Stimulated activated CD4-positive, alpha-beta T cell treated with anti-CD3 and anti-CD28 coated beads, Interleukin-4, amount 100 ng/mL, for 48 hours (primary cell): ENCODE measurements at regions not wholly inside any gene's neighbourhood (a gene's known extent, or its start where the extent isn't known, plus 50 kb on each side); places are given as distances from the start of the nearest gene placed in this dataset.

ENCODE experiments used
- DNase-seq, 2 donors: peaks; one replicate each; pipeline ENCODE4 v3.0.0-alpha.2; 2020; ENCODE audit warnings: low read depth in 2 of 2

DNA sequence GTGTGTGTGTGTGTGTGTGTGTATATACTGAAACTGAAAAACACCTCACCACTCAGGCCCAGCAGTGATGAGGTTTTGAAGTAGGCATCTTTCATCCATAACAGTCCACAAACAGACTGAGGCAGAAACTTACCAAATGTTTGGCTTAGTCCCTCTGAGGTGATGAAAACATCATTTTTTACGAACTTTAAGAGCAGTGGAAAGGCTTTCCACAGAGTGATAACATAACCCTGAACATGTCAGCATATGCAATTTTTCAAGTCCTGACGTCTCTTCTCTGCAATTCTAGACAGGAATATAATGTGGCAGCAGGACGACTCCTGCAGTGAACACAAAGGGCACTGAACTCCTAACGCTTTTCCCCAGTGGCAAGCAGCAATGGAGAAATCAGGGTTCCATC, 247.0 kb upstream of the THBS1 start:
- no peak for DNase-seq

DNA sequence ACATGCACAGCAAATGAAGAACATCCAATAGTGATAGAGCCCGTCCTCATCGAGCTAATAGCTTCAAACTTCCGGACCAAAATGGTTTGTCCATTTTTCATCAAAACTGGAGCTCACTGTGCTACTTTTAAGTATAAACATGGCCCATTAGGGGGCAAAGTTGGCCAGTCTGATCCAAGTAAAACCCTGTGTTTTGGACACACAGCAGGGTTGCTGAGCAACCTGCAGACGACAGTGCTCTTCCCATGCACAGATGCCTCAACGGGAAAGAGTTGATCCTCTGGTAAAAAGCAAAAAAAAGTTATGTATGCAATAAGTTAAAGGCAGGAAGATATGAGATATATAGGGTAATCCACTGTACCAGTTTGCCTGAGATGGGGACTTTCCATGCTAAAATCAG, 244.0 kb upstream of the THBS1 start:
- DNase-seq: no peak

DNA sequence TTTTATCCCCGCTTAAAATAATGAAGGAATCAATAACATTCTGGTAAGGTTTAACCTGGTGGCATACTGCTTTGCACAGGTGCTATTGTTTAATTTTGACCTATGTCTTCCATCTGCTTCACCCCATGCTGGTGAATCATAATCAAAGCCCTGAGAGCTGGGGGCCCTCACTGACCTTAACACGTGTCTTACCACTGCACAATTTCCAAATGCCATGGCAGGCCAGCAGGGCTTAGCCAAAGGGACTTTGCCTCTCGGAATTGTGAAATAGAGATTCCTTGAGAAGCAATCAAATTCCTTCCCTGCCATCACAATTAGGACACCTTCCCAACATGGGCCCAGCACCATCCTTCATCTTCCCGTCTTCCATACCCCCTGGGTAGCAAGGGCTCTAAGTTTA, 242.6 kb upstream of the THBS1 start:
- DNase-seq: no peak

DNA sequence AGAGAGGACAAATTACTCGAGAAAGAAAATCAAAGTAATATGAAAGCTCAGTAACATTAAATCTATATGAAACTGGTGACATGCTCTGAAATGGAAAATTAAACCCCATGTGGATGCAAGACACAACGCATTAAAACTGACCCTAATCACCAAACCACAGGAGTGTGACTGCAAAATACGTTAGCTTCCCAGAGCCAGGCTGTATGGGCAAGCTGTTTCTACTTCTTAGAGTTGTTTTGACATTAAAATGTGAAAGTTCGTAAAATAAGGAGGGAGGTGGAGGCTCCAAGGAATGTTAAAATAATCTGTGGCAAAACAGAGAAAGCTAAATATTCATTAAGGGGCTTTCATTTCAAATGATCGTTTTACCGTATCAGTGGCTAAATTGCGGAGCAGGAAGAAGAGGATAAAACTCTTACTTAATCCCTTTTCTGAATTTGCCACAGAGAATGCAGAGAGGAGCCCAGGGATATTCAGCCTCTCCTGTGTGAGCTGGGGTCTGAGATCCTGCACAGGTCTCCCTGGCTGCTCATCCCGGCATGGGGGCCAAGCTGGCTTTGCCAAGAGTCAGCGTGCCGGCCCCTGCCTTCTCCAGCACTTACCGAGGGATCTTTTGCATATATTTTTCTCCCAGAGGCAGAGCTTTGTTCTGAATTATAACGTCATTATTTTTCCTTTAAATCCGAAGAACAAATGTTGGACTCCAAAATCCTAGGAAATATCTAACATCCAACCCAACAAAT, 239.8 kb upstream of the THBS1 start:
- no peak for DNase-seq

DNA sequence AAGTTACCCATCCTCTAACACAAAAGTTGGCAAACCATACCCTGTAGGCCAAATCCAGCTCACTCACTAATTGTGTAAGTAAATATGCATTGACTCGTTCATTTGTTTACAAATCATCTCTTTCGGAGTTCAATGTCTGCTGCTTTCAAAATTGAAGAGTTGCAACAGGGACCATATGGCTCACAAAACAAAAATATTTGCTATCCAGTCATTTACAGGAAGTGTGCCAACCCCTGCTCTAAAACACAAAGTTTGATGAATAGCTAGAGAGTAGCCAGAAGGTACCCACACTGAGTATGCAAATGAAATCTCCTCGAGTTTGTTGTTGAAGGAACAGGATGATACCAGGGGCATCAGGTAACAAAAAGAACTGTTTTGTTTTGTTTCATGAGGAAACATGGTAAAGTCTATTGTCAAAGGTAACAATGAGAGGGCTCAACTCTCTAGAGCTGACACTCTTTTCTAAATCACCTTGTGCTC, 236.2 kb upstream of the THBS1 start:
- no peak for DNase-seq

DNA sequence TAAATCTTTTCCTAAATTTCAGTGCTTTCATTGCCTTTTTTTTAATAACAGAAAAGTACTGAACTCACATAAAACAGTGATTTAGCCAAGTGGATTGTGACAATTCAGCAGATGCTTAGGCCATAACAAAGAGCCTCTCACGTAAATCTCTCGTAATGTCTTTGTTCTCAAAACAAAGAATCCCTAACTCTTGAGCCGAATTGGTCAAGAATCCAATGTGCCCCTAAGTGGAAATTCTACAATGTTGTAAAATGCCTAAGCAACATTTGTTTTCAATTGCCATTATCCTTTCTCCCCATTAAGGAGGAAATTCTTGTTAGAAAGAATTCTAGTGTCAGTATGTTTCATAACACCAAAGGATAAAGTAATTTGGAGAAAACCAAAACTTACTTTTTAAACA, 235.7 kb upstream of the THBS1 start:
- no peak for DNase-seq

DNA sequence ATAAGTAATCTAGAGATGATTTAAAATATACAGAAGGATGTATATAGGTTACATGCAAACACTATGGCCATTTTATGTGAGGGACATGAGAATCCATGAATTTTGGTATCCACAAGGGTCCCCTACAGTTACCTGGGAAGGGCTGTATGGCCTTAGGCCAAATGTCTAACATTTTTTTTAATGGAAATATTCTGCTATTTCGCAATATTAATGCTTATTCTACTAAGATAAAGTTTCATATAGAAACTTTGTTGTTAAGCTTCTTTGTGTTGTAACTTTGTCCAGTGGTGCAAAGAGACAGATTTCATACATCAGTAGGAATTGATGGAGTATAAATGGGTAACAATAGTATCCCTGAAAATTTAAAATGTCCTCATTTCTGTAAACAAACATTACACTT, 233.4 kb upstream of the THBS1 start:
- no peak for DNase-seq

DNA sequence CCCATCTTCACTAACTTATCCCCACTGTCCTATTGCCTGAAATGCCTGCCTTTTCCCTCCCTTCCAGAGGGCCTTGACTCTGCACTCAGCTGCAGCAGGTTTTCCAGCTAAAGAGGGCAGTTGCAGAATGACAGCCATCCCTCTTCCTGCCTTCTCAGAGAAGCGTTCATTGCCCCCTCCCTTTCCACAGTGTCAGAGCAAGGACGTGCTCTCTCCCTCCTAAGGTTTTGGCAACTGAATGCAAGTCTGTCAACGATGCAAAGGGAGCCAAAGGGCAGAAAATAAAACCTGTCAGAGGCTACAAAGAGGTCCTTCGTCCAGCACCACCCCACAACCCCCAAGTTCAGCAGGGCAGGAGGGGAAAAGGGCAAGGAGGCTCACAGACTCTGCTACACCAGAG, 230.1 kb upstream of the THBS1 start:
- no peak for DNase-seq

DNA sequence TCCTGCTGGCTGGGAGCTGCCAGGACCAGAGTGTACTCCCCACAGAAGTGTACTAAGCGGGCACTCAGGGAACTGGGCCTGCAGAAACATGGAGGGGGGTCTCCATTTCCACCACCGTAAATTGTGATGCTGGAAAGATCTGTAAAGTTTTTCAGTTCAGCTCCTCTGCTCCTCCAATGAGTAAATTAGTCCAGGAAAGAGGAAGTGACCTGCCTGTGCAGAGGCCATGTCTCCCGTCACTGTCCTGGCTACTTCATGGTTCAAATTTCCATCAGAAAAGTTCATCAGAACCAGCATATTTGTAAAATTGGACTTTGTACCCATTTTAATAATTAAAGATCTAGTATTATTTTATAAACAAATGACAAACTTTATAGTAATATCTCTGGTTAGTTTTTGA, 226.7 kb upstream of the THBS1 start:
- DNase-seq: no peak

DNA sequence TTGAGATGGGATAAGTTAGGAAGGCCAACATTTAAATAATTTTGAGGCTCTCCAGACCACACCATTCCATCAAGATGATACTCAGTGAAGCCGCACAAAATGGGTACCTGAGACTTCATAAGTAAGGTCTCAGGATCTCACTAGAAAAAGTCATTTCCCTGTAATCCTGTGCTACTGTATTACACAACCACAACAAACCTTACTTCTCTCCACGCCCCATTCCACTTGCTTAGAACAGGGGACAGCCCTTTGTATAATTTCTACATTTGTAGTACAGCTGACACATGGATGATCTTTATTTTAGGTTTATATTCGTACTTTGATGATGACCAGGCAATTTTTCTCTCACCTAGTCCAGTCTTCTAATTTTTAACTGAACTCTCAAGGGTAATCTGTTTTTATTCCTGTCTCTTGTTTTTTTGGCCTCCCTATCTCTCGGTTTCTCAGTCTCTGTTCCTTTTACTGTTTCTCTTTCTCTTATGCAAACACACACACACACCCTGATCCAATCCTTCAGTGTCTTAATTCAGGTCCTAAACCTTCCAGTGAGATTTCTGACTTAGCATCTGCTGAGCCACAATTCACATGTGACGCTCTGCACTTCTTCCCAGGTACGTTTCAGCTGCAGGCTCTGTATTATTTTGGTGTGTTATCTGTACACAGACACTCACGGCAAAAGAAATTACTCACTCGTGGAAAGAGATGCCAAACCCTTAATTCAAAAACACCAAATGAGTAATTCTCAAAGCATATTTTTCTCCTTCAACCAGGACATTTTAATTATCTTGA, 223.2 kb upstream of the THBS1 start:
- DNase-seq: no peak

DNA sequence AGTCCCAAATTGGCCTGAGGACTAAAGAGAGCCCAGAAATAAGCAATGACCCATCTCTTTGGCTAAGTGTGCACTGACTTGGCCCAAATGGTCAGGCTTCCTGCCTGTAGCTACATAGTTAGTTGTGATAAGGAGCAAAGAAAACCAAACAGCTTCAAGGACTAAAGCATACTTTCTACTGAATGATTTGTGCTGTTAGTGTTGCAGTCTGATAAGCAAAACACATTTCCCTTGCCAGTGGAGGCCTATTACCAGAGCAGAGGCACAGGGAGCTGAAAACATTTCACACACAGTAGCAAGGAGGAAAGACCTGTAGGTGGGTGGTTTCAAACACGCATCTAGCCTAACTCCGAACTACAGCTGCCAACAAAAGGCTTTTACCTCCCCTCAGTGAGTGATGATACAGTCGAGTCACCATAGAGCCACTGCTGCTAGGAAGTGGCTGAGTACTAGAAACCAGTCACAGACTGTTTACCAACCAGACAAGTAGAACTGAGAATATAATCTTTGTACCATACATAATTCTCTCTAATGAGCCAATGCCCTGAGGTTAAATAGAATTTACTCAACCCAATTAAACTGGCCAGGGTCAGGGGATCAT, 222.3 kb upstream of the THBS1 start:
- no peak for DNase-seq

DNA sequence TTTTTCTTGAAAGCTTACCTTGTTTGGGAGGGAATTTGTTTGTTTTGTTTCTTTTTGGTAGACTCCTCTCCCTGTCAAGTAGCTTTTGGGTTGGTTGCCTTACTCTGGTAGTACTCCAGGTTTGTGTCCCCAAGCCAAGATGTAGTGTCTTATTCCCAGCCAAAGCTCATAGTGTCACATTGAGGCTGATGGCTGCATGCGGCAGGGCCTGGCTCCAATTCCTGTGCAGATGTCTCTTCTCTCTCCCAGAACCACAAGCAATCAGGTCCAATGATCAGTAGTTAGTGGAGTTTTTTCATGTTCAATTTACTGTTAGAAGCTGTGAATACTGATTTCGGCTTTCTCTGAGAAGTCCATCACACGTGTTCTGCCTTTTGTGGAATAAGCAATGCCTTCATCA, 221.1 kb upstream of the THBS1 start:
- no peak for DNase-seq

DNA sequence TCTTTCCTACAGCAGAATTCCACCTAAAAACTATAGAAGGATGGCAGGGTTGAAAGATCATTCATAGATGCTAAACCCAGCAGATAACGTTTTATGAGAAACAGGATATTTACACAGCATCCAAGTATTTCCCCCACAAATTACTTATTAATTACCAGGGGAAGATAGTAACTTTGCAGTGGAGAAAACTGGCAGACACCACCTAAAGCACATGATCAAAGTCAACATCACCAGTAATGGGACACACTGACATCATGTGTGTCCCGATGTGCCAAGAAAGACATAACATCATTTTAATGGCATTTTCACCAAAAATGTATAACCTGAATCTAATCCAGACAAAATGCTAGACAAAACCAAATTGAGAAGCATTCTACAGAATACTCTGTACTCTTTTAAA, 220.4 kb upstream of the THBS1 start:
- no peak for DNase-seq

DNA sequence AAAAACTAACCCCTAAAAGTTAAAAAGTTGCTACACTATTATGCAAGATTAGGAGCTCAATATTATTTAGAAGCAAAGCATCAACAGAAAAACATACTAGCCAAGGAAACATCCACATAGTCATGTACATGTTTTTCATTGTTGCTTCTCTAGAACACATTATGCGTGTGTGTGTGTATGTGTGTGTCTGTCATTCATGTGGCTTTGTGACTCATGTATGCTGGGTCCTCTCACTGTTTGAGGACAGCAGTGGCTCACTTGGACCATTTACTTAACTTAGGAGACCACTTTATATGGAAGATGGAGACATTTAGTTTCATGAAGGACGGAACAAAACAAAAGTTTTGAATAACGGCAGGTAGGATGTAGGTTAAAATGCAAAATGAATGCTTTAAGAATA, 219.4 kb upstream of the THBS1 start:
- no peak for DNase-seq

DNA sequence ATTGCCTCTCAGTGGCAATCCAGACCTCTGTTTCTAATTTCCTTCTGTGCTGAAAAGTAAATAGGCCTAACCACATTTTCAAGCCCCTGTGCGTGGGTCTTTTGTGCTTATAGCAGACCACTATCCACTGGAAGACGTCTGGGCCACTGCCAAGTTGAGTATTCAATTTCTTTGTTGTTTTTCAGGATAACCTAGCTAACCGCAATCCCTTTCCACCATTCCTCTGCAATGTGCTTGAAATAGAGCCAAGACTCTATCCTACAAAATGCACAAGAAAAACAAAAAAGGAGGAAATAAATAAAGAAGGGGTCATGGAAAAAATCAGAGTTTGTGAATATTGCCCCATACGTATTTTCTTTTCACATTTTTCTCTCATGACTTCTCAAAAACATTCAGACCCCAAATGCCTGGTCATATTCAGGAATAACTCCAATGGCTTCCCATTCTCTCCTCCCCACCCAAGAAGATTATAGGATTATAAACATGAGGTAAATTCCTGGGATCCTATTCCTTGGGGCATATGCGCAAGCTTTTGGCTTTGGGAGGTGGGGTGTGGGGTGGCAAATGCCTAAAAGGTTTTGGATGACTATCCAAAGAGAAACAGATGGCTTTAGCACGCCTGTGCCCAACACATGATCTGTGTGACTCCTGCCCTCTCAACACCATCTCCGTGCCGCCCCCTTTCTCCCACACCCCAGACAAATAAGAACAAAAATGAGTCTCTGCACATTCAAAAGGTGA, 217.9 kb upstream of the THBS1 start:
- DNase-seq: no peak

DNA sequence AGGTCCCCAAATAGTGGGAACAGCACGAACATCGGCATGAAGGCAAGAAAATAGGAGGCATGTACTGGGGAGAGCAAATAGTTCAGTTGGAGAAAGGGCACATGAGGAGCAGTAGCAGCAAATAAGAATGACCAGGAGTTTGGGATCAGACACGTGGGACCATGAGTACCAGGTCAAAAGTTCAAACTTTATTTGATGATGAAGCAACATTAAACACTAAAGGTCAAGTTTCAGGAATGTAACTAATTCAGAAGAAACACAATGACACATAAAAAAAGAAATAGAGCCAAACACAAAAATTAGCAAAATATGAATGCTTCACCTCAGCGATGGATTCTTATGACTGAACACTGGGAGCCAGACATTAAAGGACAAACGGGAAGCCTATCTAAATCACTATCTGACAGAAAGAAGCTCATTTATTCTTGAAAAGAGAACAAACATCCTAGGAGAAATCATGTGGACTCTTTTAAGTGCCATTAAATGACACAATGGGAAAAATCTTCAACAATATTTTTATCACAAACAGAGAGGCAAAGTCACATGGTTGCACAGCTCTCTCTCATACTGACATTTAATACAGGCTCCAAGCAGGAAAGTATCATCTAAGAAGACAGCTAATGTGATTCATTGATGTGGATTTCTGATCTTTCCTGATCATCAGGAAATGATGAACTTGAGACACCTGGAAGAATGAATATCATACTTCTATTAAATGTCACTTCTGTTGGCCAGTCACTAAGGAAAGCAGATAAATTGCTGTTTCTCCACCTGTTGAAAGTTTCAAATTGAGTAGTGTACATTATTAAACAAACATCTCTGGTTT, 216.9 kb upstream of the THBS1 start:
- DNase-seq: no peak

DNA sequence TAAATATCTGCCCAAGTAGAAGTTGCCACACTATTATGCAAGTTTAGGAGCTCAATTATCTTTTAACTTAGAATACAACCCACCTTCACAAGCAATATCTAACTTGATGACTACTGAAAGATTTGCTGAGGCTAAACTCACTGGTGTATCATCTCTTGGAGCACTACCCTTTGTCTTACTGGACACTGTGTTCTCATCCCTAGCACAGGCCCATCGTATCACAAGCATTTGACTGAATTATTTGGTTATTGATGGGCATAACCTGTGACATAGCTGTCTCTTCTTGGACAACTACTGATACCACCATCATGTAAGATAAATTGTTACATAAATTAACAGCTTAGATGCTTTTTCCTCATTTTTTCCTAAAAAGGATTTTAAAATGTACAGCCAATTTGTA, 216.2 kb upstream of the THBS1 start:
- DNase-seq: no peak

DNA sequence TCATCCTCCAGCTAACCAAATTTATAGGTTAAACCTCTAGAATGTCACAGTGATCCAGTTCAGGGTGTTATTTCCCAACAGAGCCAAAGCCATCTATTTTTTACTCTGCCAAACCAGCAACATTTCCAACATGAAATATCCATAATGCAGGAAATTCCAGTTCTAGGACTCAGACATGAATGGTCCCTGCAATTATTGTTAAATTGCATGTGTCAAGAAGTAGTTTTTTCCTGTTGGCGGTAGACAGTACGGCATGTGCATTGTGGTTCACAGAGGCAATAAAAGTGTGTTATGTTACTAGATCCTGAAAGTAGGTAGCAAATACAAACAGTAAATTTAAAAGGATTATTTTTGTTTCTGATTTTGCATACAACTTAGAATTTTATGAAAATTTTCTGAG, 215.7 kb upstream of the THBS1 start:
- no peak for DNase-seq

DNA sequence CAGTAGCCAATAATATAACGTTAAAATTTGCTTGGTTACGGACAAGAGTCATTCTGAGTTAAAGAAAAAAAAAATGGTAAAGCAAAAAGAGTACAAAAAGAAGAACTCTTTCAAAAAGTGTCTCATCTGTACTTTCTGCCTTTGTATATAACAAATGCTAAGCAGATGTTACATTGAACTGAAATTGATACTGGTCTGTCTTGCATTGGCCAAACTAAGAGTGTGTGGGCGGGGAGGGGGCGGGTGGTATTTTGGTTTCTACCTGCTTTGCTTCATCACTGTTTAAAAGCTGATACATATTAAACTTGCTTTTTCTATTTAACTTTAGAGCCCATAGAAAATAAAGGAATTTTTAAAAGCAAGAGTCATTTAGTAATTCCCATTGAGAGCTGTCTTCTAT, 215.0 kb upstream of the THBS1 start:
- DNase-seq: no peak

DNA sequence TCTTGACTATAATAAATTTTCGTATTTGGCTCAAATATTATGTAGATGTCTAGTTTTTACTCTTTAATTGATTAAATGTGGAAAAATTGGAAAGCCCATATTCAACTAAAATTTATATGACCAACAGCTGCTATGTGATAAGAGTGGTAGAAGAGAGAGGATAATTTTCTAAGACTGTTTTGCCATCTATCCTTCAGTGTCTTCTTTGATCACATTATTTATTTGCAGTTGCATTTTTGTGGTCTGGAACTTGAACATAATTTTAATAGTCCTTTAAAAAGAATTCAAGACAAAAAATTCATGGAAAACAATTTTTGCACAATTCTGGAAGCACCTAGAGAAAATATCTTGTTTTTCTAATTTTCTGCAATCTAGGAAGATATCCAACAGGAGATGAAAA, 213.3 kb upstream of the THBS1 start:
- DNase-seq: no peak

DNA sequence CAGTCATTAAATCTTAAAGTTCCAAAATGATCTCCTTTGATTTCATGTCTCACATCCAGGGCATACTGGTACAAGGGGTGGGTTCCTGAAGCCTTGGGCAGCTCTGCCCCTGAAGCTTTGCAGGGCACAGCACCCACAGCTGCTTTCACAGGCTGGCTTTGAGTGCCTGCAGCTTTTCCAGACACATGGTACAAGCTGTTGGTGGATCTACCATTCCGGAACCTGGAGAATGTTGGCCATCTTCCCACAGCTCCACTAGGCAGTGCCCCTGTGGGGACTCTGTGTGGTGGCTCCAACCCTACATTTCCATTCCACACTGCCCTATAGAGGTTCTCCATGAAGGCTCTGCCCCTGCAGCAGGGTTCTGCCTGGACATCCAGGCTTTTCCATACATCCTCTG, 211.1 kb upstream of the THBS1 start:
- DNase-seq: no peak
